SK-N-SH (cell line): ENCODE measurements at regions not wholly inside any gene's neighbourhood (a gene's known extent, or its start where the extent isn't known, plus 50 kb on each side); places are given as distances from the start of the nearest gene placed in this dataset.

ENCODE experiments used
- CTCF ChIA-PET: fragments of 300-600, 350-600 bp; formaldehyde crosslinking; extraction: SDS; loops from one replicate; lab custom pipeline; 2021; lab: Yijun Ruan, JAX
- POLR2A ChIA-PET: fragments of 350-600 bp; sonication (Branson Sonifier 250); formaldehyde crosslinking; extraction: SDS; loops from one replicate; lab custom pipeline; 2020; ENCODE audit warnings: antibody characterized with exemption, inconsistent platforms; lab: Yijun Ruan, JAX
- DNase-seq: peaks from one replicate; pipeline ENCODE4 v3.0.0; 2012
- H2AFZ ChIP-seq: fragments of 200-600 bp; sonication (generic); 2 replicates; pipeline ENCODE4 v1.8.1; 2016; ENCODE audit warnings: antibody characterized with exemption, mild to moderate bottlenecking, low read depth
- H3F3A ChIP-seq: fragments of 200-600 bp; sonication (generic); replicated peaks from 2 replicates; pipeline ENCODE3; 2016; ENCODE audit warnings: antibody characterized with exemption, mild to moderate bottlenecking; ENCODE audit not compliant: insufficient read depth
- H3K27ac ChIP-seq, 2 experiments: fragments of 200-500 bp in 1 of 2; fragments of 200-600 bp in 1 of 2; sonication (Bioruptor generic) in 1 of 2; sonication (generic), shearing (Covaris generic) in 1 of 2; 2 replicates each; pipeline versions ENCODE4 v1.5.1 to v1.6.1; 2014 to 2016; ENCODE audit warnings: low read depth in 2 of 2, inconsistent platforms in 1 of 2, low read length in 1 of 2, mild to moderate bottlenecking in 1 of 2, mixed read lengths in 1 of 2
- H3K27me3 ChIP-seq: fragments of 200-600 bp; sonication (generic), shearing (Covaris generic); 2 replicates; pipeline ENCODE4 v1.6.1; 2016; ENCODE audit warnings: mixed run types; ENCODE audit not compliant: insufficient read depth
- H3K36me3 ChIP-seq, 2 experiments: fragments of 200-500 bp in 1 of 2; fragments of 200-600 bp in 1 of 2; sonication (Bioruptor generic) in 1 of 2; sonication (generic) in 1 of 2; replicated peaks in 1 of 2; 2 replicates each; pipeline versions ENCODE3 to v1.5.1; 2014 to 2016; ENCODE audit warnings: low read length in 1 of 2, mild to moderate bottlenecking in 1 of 2; ENCODE audit not compliant: insufficient read depth in 2 of 2, control insufficient read depth in 1 of 2
- H3K4me1 ChIP-seq, 2 experiments: fragments of 200-500 bp in 1 of 2; fragments of 200-600 bp in 1 of 2; sonication (Bioruptor generic) in 1 of 2; sonication (generic), shearing (Covaris generic) in 1 of 2; 2 replicates each; pipeline versions ENCODE4 v1.5.1 to v1.6.1; 2014 to 2016; ENCODE audit warnings: low read depth in 1 of 2, low read length in 1 of 2, mixed run types in 1 of 2; ENCODE audit not compliant: insufficient read depth in 2 of 2, control insufficient read depth in 1 of 2
- H3K4me2 ChIP-seq: fragments of 200-600 bp; sonication (generic), shearing (Covaris generic); 2 replicates; pipeline ENCODE4 v1.6.1; 2017; ENCODE audit warnings: mixed run types
- H3K4me3 ChIP-seq, 2 experiments: fragments of 200-500 bp in 1 of 2; fragments of 200-600 bp in 1 of 2; sonication (Bioruptor generic) in 1 of 2; sonication (generic), shearing (Covaris generic) in 1 of 2; 2 replicates each; pipeline versions ENCODE4 v1.5.1 to v1.8.1; 2014 to 2016; ENCODE audit warnings: low read depth in 2 of 2, inconsistent platforms in 1 of 2, low read length in 1 of 2, mild to moderate bottlenecking in 1 of 2, mixed read lengths in 1 of 2, moderate library complexity in 1 of 2
- H3K79me2 ChIP-seq: fragments of 200-600 bp; sonication (generic); 2 replicates; pipeline ENCODE4 v1.8.1; 2017; ENCODE audit warnings: mild to moderate bottlenecking; ENCODE audit not compliant: insufficient read depth
- H3K9ac ChIP-seq: fragments of 200-600 bp; sonication (generic); 2 replicates; pipeline ENCODE4 v1.6.1; 2017; ENCODE audit warnings: mixed run types
- H3K9me2 ChIP-seq: fragments of 200-600 bp; sonication (generic); 2 replicates; pipeline ENCODE4 v1.6.1; 2017; ENCODE audit warnings: mixed run types
- H3K9me3 ChIP-seq: fragments of 200-600 bp; sonication (generic); 2 replicates; pipeline ENCODE4 v1.6.1; 2017; ENCODE audit warnings: mixed run types, mild to moderate bottlenecking, moderate library complexity
- H4K20me1 ChIP-seq: fragments of 200-600 bp; sonication (generic); 2 replicates; pipeline ENCODE4 v1.6.1; 2017; ENCODE audit warnings: mild to moderate bottlenecking, mixed run types; ENCODE audit not compliant: insufficient read depth
- CHD2 ChIP-seq: fragments of 150-350 bp; IDR thresholded peaks from 2 replicates; pipeline ENCODE4 v1.6.1; 2018; ENCODE audit warnings: low read length; ENCODE audit not compliant: partially characterized antibody
- ELF1 ChIP-seq: IDR thresholded peaks from 2 replicates; pipeline ENCODE4 v1.4.0; 2012
- FOSL2 ChIP-seq: IDR thresholded peaks from 2 replicates; pipeline ENCODE4 v1.4.0; 2012; ENCODE audit warnings: low read depth, mild to moderate bottlenecking, moderate library complexity, borderline replicate concordance
- GATA2 ChIP-seq: sonication (generic); formaldehyde crosslinking; IDR thresholded peaks from 2 replicates; pipeline ENCODE4 v1.5.0; 2020; ENCODE audit warnings: mild to moderate bottlenecking, missing genetic modification reagents
- JUND ChIP-seq: IDR thresholded peaks from 2 replicates; pipeline ENCODE4 v1.4.0; 2012
- MXI1 ChIP-seq: IDR thresholded peaks from 2 replicates; pipeline ENCODE4 v1.6.1; 2012; ENCODE audit warnings: mild to moderate bottlenecking, low read depth, low read length, improper control_type of control experiment
- NRF1 ChIP-seq: IDR thresholded peaks from 2 replicates; pipeline ENCODE4 v1.6.1; 2012; ENCODE audit warnings: low read depth, mild to moderate bottlenecking, low read length
- POLR2AphosphoS5 ChIP-seq: IDR thresholded peaks from 2 replicates; pipeline ENCODE4 v1.6.1; 2012; ENCODE audit warnings: low read depth, low read length
- RCOR1 ChIP-seq: fragments of 150-350 bp; IDR thresholded peaks from 2 replicates; pipeline ENCODE4 v1.6.1; 2017; ENCODE audit warnings: antibody characterized with exemption, low read length
- RFX5 ChIP-seq: IDR thresholded peaks from 2 replicates; pipeline ENCODE4 v1.6.1; 2012; ENCODE audit warnings: mild to moderate bottlenecking, improper control_type of control experiment, low read length
- SMC3 ChIP-seq: IDR thresholded peaks from 2 replicates; pipeline ENCODE4 v1.6.1; 2012; ENCODE audit warnings: low read depth, low read length, improper control_type of control experiment
- TEAD4 ChIP-seq: IDR thresholded peaks from 2 replicates; pipeline ENCODE4 v1.4.0; 2012; ENCODE audit warnings: mild to moderate bottlenecking, borderline replicate concordance; ENCODE audit not compliant: insufficient read depth
- YY1 ChIP-seq: IDR thresholded peaks from 2 replicates; pipeline ENCODE4 v1.4.0; 2012; ENCODE audit warnings: low read depth, mild to moderate bottlenecking
- WGBS: methylation state at CpG from one replicate; pipeline ENCODE4 v1.1.6; 2017; ENCODE audit warnings: low lambda C conversion rate; 5-methylcytosine and 5-hydroxymethylcytosine counted together
- TF ChIP-seq, protein P1 (sequence below): fragments of 150-350 bp; IDR thresholded peaks from 2 replicates; pipeline ENCODE4 v1.6.1; 2016; ENCODE audit warnings: mild to moderate bottlenecking, low read depth, low read length
- TF ChIP-seq, protein P2 (sequence below): IDR thresholded peaks from 2 replicates; pipeline ENCODE4 v1.6.1; 2012; ENCODE audit warnings: mild to moderate bottlenecking, low read depth, low read length, moderate library complexity
- TF ChIP-seq, protein P3 (sequence below): IDR thresholded peaks from 2 replicates; pipeline ENCODE4 v1.4.0; 2012; ENCODE audit warnings: low read depth, borderline replicate concordance
- TF ChIP-seq, protein P4 (sequence below): IDR thresholded peaks from 2 replicates; pipeline ENCODE4 v1.4.0; 2012; ENCODE audit warnings: low read depth
- TF ChIP-seq, protein P5 (sequence below): IDR thresholded peaks from 2 replicates; pipeline ENCODE4; 2012

DNA sequence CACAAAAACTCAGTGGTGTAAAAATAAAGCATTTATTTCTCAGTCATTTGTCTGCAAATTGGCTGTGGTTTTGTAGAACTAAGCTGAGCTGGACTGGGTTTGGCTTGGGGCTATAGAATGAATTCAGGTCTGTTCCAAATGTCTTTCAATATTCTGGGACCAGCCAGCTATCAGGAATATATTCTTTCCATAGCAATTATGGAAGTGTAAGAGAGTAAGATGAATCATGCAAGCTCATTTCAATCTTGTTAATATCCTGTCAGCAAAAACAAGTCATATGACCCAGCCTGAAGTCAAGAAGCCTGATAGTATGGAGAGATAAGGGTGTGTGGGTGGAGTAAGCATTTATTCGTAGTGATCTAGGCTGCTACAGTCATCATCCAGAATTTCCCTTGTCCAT is 481.0 kb upstream of the CDH2 start:
- ChIA-PET CTCF (no interaction called here), POLR2A (no interaction called here)
- Histone ChIP-seq H4K20me1 (no peaks in the 10 kb centered on the region), H3K9me3 (no peaks in the 10 kb centered on the region), H3K36me3 (no peaks in the 10 kb centered on the region), H2AFZ (no peak overlapping the region), H3K4me1 (no peaks in the 10 kb centered on the region), H3K9me2 (no peaks in the 10 kb centered on the region), H3K4me2 (no peak overlapping the region), H3K4me3 (no peak overlapping the region), H3F3A (no peaks in the 10 kb centered on the region), H3K27ac (no peak overlapping the region), H3K9ac (no peak overlapping the region), H3K27me3 (no peaks in the 10 kb centered on the region), H3K79me2 (no peaks in the 10 kb centered on the region)
- TF ChIP-seq, protein P1, sequence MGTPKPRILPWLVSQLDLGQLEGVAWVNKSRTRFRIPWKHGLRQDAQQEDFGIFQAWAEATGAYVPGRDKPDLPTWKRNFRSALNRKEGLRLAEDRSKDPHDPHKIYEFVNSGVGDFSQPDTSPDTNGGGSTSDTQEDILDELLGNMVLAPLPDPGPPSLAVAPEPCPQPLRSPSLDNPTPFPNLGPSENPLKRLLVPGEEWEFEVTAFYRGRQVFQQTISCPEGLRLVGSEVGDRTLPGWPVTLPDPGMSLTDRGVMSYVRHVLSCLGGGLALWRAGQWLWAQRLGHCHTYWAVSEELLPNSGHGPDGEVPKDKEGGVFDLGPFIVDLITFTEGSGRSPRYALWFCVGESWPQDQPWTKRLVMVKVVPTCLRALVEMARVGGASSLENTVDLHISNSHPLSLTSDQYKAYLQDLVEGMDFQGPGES: no peak
- TF ChIP-seq NRF1 (no peak), MXI1 (no peak), CHD2 (no peak), RCOR1 (no peak), POLR2AphosphoS5 (no peak), TEAD4 (no peak), ELF1 (no peak), SMC3 (no peak), YY1 (no peak), GATA2 (CRISPR knock-in tag) (no peak), JUND (no peak), FOSL2 (peak; percentile 10; the same call in 1 of the 2 replicates), RFX5 (no peak)
- TF ChIP-seq, protein P2, sequence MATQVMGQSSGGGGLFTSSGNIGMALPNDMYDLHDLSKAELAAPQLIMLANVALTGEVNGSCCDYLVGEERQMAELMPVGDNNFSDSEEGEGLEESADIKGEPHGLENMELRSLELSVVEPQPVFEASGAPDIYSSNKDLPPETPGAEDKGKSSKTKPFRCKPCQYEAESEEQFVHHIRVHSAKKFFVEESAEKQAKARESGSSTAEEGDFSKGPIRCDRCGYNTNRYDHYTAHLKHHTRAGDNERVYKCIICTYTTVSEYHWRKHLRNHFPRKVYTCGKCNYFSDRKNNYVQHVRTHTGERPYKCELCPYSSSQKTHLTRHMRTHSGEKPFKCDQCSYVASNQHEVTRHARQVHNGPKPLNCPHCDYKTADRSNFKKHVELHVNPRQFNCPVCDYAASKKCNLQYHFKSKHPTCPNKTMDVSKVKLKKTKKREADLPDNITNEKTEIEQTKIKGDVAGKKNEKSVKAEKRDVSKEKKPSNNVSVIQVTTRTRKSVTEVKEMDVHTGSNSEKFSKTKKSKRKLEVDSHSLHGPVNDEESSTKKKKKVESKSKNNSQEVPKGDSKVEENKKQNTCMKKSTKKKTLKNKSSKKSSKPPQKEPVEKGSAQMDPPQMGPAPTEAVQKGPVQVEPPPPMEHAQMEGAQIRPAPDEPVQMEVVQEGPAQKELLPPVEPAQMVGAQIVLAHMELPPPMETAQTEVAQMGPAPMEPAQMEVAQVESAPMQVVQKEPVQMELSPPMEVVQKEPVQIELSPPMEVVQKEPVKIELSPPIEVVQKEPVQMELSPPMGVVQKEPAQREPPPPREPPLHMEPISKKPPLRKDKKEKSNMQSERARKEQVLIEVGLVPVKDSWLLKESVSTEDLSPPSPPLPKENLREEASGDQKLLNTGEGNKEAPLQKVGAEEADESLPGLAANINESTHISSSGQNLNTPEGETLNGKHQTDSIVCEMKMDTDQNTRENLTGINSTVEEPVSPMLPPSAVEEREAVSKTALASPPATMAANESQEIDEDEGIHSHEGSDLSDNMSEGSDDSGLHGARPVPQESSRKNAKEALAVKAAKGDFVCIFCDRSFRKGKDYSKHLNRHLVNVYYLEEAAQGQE: no peak
- TF ChIP-seq, protein P3, sequence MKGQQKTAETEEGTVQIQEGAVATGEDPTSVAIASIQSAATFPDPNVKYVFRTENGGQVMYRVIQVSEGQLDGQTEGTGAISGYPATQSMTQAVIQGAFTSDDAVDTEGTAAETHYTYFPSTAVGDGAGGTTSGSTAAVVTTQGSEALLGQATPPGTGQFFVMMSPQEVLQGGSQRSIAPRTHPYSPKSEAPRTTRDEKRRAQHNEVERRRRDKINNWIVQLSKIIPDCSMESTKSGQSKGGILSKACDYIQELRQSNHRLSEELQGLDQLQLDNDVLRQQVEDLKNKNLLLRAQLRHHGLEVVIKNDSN: peak; percentile 61; the same call in 1 of the 2 replicates
- TF ChIP-seq, protein P4, sequence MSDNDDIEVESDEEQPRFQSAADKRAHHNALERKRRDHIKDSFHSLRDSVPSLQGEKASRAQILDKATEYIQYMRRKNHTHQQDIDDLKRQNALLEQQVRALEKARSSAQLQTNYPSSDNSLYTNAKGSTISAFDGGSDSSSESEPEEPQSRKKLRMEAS: no peak
- TF ChIP-seq, protein P5, sequence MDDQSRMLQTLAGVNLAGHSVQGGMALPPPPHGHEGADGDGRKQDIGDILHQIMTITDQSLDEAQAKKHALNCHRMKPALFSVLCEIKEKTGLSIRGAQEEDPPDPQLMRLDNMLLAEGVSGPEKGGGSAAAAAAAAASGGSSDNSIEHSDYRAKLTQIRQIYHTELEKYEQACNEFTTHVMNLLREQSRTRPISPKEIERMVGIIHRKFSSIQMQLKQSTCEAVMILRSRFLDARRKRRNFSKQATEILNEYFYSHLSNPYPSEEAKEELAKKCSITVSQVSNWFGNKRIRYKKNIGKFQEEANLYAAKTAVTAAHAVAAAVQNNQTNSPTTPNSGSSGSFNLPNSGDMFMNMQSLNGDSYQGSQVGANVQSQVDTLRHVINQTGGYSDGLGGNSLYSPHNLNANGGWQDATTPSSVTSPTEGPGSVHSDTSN: peak; percentile 72
- 10% methylated on average over 1 of the region's 1 CpG for WGBS
- DNase-seq: no peak
